HUDEP-2 (cell line): ENCODE measurements at regions not wholly inside any gene's neighbourhood (a gene's known extent, or its start where the extent isn't known, plus 50 kb on each side); places are given as distances from the start of the nearest gene placed in this dataset.
"Not testable (repeated sequence)": the region's sequence is repeated elsewhere in the genome, so short reads cannot be mapped to it uniquely, and the experiment has no call there.

Source experiments
- DNase-seq, 76 experiments: peaks; one replicate each; lab custom pipeline; 2025; ENCODE audit not compliant: unreplicated experiment in 76 of 76; lab: John Stamatoyannopoulos, UW

DNA sequence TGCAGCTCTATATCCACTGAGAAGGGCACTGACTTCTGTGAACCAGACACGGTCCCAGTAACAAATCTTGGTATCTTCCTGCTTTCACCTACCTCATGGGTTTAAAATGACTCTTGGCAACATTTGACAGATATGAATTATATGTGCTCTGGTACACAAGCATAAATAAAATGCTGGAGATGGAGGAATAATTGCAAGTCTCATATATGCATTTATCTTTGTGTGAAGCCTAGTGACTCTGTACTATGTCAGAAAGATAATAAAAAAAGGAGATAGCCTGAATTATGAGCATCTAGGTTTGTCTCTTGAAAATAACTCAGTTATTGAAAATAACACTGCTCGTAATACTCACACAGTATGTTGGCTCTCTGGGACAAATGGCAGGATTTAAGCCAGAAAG lies 167.1 kb upstream of the CRBN start:
- no peak for DNase-seq

DNA sequence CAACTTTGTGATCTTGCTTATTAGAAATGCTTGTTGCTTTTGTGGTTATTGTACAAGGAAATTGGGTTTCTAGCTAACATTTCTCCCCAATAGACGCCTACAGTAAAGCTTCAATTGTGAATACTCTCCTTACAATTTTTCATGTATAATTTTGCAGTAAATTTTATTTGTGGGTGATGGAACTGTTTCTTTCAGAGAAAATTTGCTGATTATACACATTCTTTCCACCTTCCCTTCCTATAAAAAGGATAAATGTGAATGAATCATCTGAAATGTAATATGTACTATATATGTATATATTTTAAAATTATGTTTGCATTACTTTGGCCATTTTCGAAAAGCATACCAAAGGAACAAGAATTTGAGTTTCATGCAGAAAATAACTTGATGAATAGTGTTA lies 162.7 kb upstream of the CRBN start:
- DNase-seq = no peak

DNA sequence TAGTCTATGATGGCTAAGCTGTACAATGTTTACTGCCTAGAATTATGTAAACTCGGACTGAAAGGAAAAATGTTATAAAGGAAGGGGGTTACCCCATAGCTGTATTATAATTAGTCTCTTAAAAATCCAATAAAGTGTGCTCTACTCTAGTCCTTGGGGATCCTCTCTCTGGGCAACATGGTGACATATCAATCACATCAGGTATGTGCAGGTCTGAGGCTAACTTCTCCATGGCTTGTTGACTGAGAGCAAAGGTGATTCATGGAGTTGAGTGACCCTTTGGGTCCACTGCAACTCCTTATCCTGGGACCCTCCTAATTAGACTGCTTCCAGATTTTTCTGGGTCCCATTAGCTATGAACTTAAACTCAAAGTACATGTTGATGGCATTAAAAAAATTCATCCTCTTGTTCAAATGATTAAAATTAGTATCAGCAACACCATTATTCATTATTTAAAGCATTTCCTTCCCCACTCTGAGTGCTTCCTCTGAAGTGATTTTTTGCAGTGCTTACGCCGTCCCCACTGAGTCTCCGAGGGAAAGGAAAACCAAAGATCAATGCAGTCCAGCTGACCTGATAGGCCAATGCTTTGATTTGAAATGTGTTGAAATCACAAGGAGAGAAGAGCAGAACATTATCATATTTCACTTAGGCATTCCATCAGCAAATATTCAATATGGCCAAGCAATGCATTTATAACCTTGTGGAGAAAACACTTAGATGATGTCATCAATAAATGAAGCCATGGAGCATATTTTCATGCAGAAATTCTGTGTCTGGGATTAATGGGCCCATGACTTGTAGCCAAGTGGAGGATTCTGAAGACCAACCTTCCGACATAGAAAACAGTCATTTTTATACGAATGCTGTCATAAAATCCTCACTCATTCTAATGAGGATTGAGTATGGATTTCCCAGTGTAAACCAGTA lies 161.7 kb upstream of the CRBN start:
- no peak for DNase-seq

DNA sequence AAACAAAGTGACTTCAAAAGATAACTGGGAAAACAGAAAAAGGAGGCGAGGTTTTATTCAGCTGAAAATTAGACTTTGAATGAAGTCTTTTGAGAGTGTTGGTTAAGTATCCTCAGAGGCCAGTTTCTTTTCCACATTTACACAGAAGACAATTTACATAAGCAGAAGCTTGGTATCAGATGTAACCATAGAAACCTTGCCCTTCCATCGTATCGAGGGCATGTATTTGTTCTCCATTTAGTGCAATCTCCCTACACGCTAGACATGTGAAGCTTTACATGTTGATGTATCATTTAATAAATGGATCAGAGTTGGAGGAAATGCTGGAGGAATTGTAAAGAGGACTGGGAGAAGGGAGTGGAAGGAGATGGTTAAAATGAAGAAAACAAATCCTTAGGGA lies 161.0 kb upstream of the CRBN start:
- DNase-seq = no peak

DNA sequence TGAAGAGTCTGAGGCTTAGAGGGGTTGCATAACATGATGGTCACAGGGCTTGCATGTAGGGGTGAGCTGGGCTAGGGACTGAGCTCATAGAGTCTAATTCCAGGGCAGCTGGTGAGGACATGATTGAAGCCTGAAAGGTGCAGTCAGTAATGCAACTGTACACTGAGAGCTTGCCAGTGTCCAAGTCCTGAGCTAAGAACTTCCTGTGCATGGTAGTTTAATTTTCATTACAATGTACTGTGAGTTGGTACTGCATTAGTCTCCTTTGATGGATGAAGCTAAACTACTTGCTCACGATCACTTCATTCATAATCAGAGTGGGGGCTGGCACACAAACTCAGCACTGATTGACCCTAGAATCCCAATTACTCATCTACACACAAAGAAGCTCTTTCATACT lies 156.4 kb upstream of the CRBN start:
- no peak for DNase-seq

DNA sequence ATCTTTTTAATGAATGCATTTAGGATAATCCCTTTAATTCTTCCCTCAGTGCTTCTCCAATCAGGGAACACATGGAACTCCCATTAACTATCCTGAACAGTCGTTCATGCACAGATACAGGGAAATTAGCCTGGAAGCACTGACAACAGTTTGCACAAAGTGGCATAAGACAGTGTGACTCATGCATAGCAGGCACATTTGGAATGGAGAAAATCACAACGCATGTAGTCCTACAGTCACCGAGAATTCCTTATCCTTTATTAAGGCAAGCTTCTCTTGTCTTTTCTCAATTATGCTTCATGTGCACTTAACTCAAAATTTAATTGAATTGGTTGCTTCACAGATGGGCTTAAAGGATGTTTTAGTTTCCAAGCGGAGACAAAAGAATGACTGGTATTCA lies 155.0 kb upstream of the CRBN start:
- no peak for DNase-seq

DNA sequence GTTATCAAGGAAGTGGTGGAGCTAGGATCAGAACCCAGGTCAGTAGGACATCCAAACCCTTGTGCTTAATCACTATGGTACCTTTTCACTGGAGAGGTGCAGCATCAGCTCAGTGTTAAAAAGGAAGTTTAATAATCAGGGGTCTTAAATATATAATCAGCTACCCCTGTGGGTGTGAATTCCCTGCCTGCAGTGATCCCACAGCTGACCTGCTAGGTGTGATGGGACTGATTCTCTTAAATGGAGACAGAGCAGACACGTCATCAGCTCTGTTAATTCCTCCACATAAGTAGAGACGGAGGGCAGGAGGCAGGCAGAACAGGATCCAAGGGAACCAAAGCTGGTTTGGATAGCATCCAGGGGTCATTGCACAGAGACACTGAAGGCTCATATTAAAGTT lies 154.1 kb upstream of the CRBN start:
- DNase-seq = no peak

DNA sequence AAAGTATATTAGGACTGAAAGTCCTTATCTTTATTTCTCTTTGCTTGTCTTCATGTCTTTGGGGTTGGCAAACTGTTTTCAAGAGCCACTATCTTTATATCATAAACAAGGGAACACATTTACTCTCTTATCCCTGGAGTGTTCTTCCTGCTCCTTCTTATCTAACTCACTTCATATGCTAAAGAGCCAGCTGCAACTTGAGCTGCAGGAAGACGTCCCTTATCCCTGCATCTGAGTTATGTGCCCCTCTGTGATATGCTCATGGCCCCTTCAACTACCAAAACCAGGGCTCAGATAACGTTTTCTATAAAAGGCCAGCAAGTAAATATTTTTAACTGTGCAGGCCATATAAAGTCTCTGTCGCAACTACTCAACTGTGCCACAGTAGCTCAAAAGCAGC lies 137.0 kb upstream of the CRBN start:
- DNase-seq = peak in 2 of 76 experiments; percentile 1 to 9

DNA sequence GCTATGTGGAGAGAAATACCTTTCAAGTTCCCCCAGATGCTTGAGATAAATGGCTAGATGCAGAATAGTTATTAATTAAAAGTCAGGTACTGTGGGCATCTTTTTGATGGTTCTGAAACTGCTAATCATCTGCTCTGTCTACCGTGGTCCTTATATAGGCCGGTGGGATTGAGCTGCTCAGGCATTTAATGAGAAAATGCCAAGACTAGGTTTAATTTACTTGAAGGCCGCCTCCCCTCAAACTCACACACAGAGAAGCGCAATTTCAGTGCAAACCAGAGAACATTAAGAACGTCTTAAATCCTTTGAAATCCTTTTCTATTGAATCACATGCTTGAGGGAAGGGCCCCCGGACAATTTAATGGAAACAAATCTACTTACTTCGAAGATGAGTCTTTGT lies 136.4 kb upstream of the CRBN start:
- no peak for DNase-seq

DNA sequence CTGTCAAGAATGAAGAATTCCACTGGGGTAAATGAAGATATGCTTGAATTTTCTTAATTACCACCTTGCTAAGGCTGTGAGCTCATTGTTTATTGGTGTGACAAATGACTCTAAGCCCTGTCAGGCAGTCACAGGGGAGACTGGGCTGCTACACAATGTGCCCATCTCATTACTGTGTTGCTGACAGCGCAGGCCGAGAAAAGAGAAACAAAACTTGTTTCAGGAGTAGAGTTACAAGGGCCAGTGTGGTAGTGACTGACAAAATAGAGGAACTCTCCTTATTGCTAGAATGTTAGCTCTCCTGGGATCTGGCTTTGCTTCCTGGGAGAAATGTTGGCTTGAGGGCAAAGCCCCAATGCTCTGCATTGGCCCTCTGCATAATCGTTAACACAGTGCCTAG lies 130.4 kb upstream of the CRBN start:
- DNase-seq = no peak

DNA sequence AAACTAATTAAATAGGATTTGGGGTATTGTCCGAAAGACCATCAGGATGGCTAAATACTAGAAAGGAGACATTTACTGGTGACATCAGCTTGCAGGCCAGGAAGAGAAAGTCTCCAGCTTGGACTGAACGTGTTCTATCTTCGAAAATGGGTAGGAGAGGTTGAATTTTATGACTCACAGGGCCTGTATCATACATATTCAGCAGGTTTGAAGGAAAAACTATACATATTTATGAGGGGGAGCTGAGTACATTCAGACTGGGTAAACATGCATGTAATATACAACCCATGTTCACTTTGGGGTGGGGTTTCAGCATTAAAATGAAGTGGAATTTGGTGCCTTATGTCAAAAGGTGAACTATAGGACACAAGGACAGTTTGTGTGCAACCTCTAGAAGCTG lies 129.3 kb upstream of the CRBN start:
- DNase-seq = no peak

DNA sequence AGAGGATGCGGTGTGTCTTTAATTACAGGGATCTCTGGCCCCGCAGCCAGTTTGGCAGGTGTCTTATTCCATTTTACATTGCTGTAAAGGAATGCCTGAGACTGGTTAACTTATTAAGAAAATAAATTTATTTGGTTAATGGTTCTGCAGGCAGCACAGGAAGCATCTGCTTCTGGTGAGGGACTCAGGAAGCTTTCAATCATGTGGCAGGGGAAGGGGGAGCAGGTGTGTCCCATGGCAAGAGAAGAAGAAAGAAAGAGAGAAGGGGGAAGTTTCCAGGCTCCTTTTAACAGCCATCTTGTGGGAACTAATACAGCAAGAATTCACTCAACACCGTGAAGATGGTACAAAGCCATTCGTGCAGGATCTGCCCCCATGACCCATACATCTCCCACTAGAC lies 128.0 kb upstream of the CRBN start:
- DNase-seq = no peak

DNA sequence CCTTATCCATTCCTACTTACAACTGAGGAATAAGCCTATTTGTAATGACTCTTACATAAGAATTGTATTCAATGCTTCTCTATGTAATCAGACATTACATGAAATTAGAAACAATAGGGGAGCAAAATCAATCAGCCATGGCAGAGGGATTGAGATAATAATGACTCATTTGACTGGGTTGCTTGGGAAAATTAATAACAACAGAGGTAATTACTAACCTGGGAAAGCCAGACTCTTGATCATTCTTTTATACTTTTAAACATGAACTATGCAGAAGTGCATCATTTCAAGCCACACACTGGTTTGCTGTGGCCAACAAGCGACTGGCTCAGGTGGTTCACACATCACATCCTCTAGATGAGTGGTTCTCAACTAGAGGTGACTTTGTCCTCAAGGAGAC lies 126.3 kb upstream of the CRBN start:
- no peak for DNase-seq

DNA sequence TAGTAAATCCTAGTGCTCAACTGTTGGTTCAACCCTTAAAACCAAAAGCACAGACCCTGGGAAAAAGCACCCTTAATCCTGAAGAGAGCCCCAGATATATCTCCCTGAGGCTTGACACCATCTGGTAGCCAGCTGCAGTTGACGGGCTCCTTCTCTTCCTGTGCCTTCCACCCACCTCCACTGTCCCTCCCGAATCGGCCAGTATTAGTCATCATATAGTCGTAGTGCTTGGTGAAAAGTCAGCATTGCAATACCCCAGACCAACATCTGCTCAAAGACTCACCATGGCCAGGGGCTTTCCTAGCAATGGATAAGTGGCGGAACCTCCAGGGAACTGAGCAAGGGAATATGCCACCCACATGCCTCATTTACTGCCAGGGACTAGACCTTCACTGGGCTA lies 125.6 kb upstream of the CRBN start:
- DNase-seq = no peak

DNA sequence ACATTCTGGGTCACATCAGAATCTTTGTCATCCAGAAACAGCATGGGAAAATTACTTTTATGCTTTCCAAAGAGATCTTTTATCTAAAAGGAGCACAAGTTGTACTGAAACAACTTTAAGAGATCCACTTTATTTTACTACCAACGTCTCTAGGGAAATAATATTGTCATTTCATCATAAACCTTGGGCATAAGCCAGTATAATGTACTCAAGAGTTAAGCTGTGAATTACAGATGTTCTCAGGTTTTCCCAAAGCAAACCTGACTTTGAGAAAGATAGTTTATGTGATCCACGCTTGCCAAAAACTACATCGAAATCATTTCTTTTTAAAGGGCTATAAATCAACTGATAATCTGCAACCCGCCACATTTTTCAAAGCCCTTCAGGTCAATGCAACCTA lies 124.1 kb upstream of the CRBN start:
- no peak for DNase-seq

DNA sequence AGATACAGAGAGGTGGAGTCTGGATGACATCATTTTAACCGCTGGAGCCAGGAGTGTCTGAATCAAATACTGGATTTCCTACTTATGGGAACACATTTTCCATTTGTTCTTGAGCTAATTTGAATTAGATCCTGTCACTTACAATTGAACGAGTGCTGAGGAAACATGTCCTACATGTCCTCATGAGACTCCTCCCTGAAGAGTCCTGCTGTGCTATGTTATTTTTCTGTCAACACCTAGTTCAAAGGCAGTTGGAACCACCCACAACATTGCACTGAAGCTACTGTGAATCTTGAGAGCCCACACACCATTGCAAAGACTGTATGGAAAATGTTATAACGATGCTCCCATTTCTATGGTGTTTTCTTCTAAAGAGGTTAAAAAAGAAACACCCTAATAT lies 123.5 kb upstream of the CRBN start:
- no peak for DNase-seq

DNA sequence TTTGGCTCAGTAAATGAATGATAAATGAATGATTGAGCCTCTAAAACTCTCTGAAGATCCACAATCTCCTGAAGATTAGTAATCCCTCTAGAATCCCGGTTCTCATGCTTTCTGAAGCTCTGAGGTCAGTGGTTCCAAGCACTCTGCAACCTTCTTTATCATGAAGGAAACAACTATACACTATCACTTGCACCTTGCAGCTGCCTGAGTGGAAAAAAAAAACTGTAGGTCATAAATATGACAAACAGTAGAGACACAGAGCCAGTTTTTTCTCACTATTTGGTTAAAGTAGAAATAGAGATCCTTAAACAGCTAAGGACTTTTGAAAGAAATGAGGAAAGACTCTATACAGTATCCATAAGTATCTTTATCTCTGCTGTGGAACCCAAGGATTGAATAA lies 122.0 kb upstream of the CRBN start:
- no peak for DNase-seq

DNA sequence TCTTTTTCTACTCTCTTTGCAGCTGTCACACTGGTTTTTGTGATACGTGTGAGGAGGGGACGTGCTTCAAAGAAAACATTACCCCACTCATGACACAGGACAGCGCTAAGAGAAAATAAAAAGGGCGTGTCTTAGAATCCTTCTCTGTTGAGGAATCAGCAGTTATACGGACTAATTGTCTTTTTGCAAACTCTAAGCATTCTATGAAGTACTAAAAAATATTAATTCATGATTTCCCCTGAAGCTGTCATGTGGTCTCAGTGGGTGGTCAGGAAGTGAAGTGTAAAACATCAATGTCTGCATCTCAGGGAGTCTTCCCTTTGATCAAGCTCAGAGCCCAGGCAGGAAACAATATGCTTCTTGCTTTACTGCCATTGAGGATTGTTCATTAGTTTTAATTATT lies 117.5 kb upstream of the CRBN start:
- no peak for DNase-seq

DNA sequence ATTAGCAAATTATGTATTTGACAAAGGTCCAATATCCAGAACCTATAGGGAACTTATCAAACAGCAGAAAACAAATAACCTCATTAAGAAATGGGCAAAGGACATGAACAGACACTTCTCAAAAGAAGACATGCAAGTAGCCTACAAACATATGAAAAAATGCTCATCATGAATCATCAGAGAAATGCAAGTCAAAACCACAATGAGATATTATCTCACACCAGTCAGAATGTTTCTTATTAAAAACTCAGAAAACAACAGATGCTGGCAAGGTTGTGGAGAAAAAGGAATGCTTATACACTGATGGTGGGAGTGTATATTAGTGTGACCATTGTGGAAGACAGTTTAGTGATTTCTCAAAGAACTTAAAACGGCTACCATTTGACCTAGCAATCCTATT lies 116.1 kb upstream of the CRBN start:
- DNase-seq = no peak

DNA sequence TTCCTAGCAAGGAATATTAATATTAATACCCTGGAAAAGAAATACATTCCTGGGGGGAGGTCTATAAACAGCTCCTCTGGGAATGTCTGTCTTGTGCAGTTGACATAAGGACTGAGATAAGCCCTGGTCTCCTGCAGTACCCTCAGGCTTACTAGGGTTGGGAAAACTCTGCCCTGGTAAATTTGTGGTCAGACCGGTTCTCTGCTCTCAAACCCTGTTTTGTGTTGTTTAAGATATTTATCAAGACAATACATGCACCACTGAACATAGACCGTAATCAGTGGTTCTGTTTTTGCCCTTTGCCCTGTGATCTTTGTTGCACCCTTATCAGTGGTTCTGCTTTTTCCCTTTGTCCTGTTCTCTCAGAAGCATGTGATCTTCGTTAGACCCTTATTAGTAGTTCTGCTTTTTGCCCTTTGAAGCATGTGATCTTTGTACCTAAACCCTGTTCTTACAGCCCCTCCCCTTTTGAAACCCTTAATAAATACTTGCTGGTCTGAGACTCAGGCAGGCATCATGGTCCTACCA lies 112.3 kb upstream of the CRBN start:
- DNase-seq = not testable (repeated sequence)

DNA sequence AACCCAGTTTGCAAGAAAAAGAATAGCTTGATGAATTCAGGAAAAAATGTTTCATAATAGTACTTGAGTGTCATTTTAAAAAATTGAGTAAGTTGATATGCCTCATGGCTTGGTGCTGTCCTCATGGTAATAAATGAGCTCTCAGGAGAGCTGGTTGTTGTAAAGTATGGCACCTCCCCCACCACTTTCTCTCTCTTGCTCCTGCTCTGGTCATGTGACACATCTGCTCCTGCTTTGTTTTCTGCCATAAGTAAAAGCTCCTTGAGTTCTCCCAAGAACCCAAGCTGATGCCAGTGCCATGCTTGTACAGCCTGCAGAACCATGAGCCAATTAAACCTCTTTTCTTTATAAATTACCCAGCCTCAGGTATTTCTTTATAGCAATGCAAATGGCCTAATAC lies 108.8 kb upstream of the CRBN start:
- no peak for DNase-seq

DNA sequence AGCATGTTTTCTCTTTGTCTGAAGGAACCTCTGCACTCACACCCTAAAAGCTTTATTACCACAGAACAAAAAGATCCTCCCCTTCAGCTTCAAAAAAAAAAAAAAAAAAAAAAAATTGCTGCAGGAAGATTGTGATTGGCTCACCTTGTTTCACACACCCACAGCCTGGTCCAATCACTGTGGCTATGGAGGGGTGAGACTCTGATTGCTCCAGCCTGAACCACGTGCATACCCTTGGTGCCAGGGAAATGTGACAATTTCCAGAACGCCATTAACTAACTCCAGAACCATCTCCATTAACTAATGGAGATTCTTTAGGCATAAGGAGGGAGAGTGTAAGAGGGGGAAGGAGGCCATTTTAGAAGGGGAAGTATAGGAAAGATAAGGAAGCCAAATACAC lies 106.5 kb upstream of the CRBN start:
- DNase-seq = no peak

DNA sequence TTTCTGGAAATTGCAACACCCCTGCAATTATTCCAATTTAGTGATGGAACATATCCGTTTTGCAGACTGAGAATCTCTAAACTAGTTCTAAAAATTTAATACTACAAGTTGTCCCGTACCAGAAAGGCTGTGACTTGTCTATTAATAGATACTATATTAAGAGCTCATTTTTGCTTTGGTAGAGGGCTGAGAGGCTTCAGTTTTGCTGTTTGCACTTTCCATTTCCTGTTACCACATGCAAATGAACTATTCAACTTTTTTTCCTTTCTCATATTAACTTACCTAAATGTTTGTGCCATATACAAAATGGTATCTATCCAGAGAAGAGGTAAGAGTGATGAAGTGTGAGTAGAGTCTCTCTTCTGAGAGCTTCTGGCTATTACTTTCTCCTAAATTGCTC lies 101.5 kb upstream of the CRBN start:
- no peak for DNase-seq
